K562 (cell line): ENCODE measurements at regions not wholly inside any gene's neighbourhood (a gene's known extent, or its start where the extent isn't known, plus 50 kb on each side); places are given as distances from the start of the nearest gene placed in this dataset.
A peak's percentile ranks its signal among the peaks of the same experiment; 100 is the strongest.

ENCODE experiments used
- ATAC-seq: fragments of 200-7000 bp; cut with Tn5 transposase; 3 replicates; pipeline ENCODE4 v1.9.1; 2020; ENCODE audit warnings: moderate library complexity
- BruUV-seq: library from RNA; stranded (reverse); fragments of 400-500 nt; replicated peaks from 2 replicates; lab custom pipeline; 2021; lab: Mats Ljungman, UMichigan
- CTCF ChIA-PET: fragments of 300-600 bp; formaldehyde crosslinking; extraction: SDS; loops from one replicate; lab custom pipeline; 2021; ENCODE audit warnings: low intra/inter-chr PET ratio; lab: Yijun Ruan, JAX
- POLR2A ChIA-PET: fragments of 300-600, 350-650 bp; sonication (Branson Sonifier 250); formaldehyde crosslinking; extraction: SDS; loops from one replicate; lab custom pipeline; 2021; ENCODE audit warnings: antibody characterized with exemption, inconsistent platforms; lab: Yijun Ruan, JAX
- DNase-seq, 4 experiments: peaks; one replicate each; pipeline versions ENCODE4 v3.0.0 to v3.0.0-alpha.2; 2011 to 2018; ENCODE audit warnings: low spot score in 3 of 4, mixed read lengths in 3 of 4; ENCODE audit errors: extremely low read depth in 1 of 4
- FAIRE-seq: peaks from 2 replicates; lab custom pipeline; 2011; peaks lifted over from hg19 to GRCh38; lab: Jason Lieb, UNC
- H2AFZ ChIP-seq: 2 replicates; pipeline ENCODE4 v1.6.0; 2011; ENCODE audit warnings: low read depth, low read length, control low read depth, inconsistent platforms
- H3K27ac ChIP-seq: fragments of 200-600 bp; 3 replicates; pipeline ENCODE4 v1.8.0; 2011; ENCODE audit warnings: low read depth, mild to moderate bottlenecking, control low read depth, inconsistent platforms, low read length, moderate library complexity, mixed read lengths; ENCODE audit errors: extremely low read depth
- H3K27me3 ChIP-seq, 2 experiments: fragments of 300-600 bp in 1 of 2; 2 replicates in 1 of 2; 3 replicates in 1 of 2; pipeline versions ENCODE4 v1.6.0 to v1.8.0; 2011; ENCODE audit warnings: inconsistent platforms in 2 of 2, low read length in 2 of 2, mild to moderate bottlenecking in 1 of 2, mixed read lengths in 1 of 2, moderate library complexity in 1 of 2; ENCODE audit not compliant: control insufficient read depth in 2 of 2, insufficient read depth in 2 of 2
- H3K36me3 ChIP-seq: fragments of 300-600 bp; 3 replicates; pipeline ENCODE4 v1.8.0; 2011; ENCODE audit warnings: mild to moderate bottlenecking, low read length, inconsistent platforms; ENCODE audit not compliant: control insufficient read depth, insufficient read depth
- H3K4me1 ChIP-seq, 2 experiments: fragments of 200-600 bp in 1 of 2; replicated peaks in 1 of 2; 2 replicates in 1 of 2; 3 replicates in 1 of 2; pipeline versions ENCODE4 v1.5.1 to v1.8.0; 2011; ENCODE audit warnings: inconsistent platforms in 2 of 2, low read length in 2 of 2, mild to moderate bottlenecking in 1 of 2, mixed read lengths in 1 of 2, moderate library complexity in 1 of 2; ENCODE audit not compliant: control insufficient read depth in 2 of 2, insufficient read depth in 2 of 2
- H3K4me2 ChIP-seq: 2 replicates; pipeline ENCODE4 v1.6.1; 2011; ENCODE audit warnings: low read length, control low read depth, inconsistent platforms, mixed read lengths; ENCODE audit not compliant: insufficient read depth
- H3K4me3 ChIP-seq: fragments of 200-600 bp; sonication (generic), shearing (Covaris generic); 2 replicates; pipeline ENCODE4 v1.5.1; 2016; ENCODE audit warnings: control low read depth, inconsistent platforms
- H3K79me2 ChIP-seq: fragments of 200-600 bp; 3 replicates; pipeline ENCODE4 v1.8.0; 2011; ENCODE audit warnings: low read length, inconsistent platforms; ENCODE audit not compliant: control insufficient read depth, insufficient read depth
- H3K9ac ChIP-seq, 2 experiments: 2 replicates each; pipeline versions ENCODE4 v1.6.0 to v1.6.1; 2011; ENCODE audit warnings: low read depth in 2 of 2, low read length in 2 of 2, control low read depth in 1 of 2, inconsistent platforms in 1 of 2, mild to moderate bottlenecking in 1 of 2, mixed read lengths in 1 of 2; ENCODE audit not compliant: insufficient read depth in 1 of 2
- H3K9me1 ChIP-seq: one replicate; pipeline ENCODE4 v1.6.0; 2011; ENCODE audit warnings: inconsistent platforms, mild to moderate bottlenecking, low read length, moderate library complexity; ENCODE audit not compliant: control insufficient read depth, insufficient read depth
- H3K9me3 ChIP-seq: replicated peaks from 2 replicates; pipeline ENCODE4 v1.5.1; 2011; ENCODE audit warnings: low read depth, low read length, inconsistent platforms; ENCODE audit not compliant: control insufficient read depth, insufficient read depth
- H4K20me1 ChIP-seq: replicated peaks from 2 replicates; pipeline ENCODE4 v1.6.1; 2011; ENCODE audit warnings: low read length, inconsistent platforms, mixed read lengths; ENCODE audit not compliant: control insufficient read depth, insufficient read depth
- ATF1 ChIP-seq, 2 experiments: fragments of 450-650 bp in 1 of 2; IDR thresholded peaks; 2 replicates each; pipeline ENCODE4 v1.6.1; 2016; ENCODE audit warnings: missing compliant biosample characterization in 1 of 2, missing genetic modification characterization in 1 of 2
- GTF2E2 ChIP-seq: fragments of 200-800 bp; sonication (Bioruptor generic); IDR thresholded peaks from 2 replicates; pipeline ENCODE4 v1.6.1; 2016; ENCODE audit warnings: missing genetic modification characterization, missing compliant biosample characterization
- HMGXB4 ChIP-seq: sonication (generic); formaldehyde crosslinking; IDR thresholded peaks from 2 replicates; pipeline ENCODE4 v1.8.1; 2023; ENCODE audit warnings: mild to moderate bottlenecking, missing genetic modification reagents
- NCOA1 ChIP-seq: fragments of 450-650 bp; IDR thresholded peaks from 2 replicates; pipeline ENCODE4 v1.6.1; 2016; ENCODE audit warnings: low read depth
- NR1H2 ChIP-seq: sonication (generic); formaldehyde crosslinking; IDR thresholded peaks from 2 replicates; pipeline ENCODE4 v1.4.0; 2020; ENCODE audit warnings: mild to moderate bottlenecking, missing genetic modification reagents
- RFX1 ChIP-seq: fragments of 450-650 bp; IDR thresholded peaks from 2 replicates; pipeline ENCODE4 v1.6.1; 2016; ENCODE audit warnings: mild to moderate bottlenecking, moderate library complexity
- SAFB ChIP-seq: fragments of 200-400 bp; formaldehyde crosslinking; IDR thresholded peaks from 2 replicates; pipeline ENCODE4 v1.6.1; 2017; ENCODE audit warnings: low read depth, low read length, borderline replicate concordance
- SPI1 ChIP-seq: IDR thresholded peaks from 2 replicates; pipeline ENCODE4 v1.6.1; 2011; ENCODE audit warnings: low read depth, low read length, control low read depth, borderline replicate concordance
- ZNF224 ChIP-seq: sonication (generic); formaldehyde crosslinking; IDR thresholded peaks from 2 replicates; pipeline ENCODE4 v1.8.0; 2022; ENCODE audit warnings: mild to moderate bottlenecking, missing genetic modification reagents
- ZNF316 ChIP-seq: fragments of 450-650 bp; IDR thresholded peaks from 2 replicates; pipeline ENCODE4 v1.6.1; 2016
- ZNF766 ChIP-seq: fragments of 200-800 bp; sonication (Bioruptor generic); conservative IDR thresholded peaks from 2 replicates; pipeline ENCODE4 v1.6.1; 2016; ENCODE audit warnings: missing genetic modification characterization, missing compliant biosample characterization
- WGBS: fragments of 100-300 bp; shearing (Covaris generic); methylation state at CpG from one replicate; pipeline ENCODE4 v1.1.6; 2016; ENCODE audit warnings: low coverage, mixed read lengths; ENCODE audit not compliant: insufficient coverage; ENCODE audit errors: missing lambda C conversion rate; 5-methylcytosine and 5-hydroxymethylcytosine counted together
- in situ Hi-C: fragments of 300-500 bp; cut with MboI; formaldehyde crosslinking; loops from 4 replicates; pipeline ENCODE4 v1.15.0; 2018; ENCODE audit warnings: inconsistent platforms, mixed read lengths
- intact Hi-C: fragments of 100-400 bp; cut with micrococcal nuclease; formaldehyde crosslinking; loops from 2 replicates; pipeline ENCODE4 v1.14.2; 2022
- TF ChIP-seq, protein P1 (sequence below): fragments of 250-450 bp; sonication (Bioruptor Pico); IDR thresholded peaks from 2 replicates; pipeline ENCODE4 v1.9.0; 2021; ENCODE audit warnings: mild to moderate bottlenecking

- POLR2A ChIA-PET, result no interaction called here
- no peaks in the 10 kb centered on the region for H3K9me1 ChIP-seq
- no peak overlapping the region for H3K4me2 ChIP-seq
- no peak overlapping the region for H2AFZ ChIP-seq
- FAIRE-seq (no peak), ATAC-seq (no peak), DNase-seq (no peak)
- BruUV-seq, result no TSS peak
- H4K20me1 ChIP-seq, result no peaks in the 10 kb centered on the region; the same call in 1 of the 2 replicates
- H3K9ac ChIP-seq, result no peak overlapping the region
- no peaks in the 10 kb centered on the region for H3K9me3 ChIP-seq
- WGBS, result 4% methylated on average over 3 of the region's 3 CpGs
- H3K79me2 ChIP-seq, result no peaks in the 10 kb centered on the region
- H3K36me3 ChIP-seq, result no peaks in the 10 kb centered on the region
- no peak overlapping the region for H3K27ac ChIP-seq
- H3K4me3 ChIP-seq, result no peak overlapping the region
- TF ChIP-seq SPI1 (peak; percentile 62), ZNF766 (CRISPR knock-in tag) (no peak)
- TF ChIP-seq, protein P1, sequence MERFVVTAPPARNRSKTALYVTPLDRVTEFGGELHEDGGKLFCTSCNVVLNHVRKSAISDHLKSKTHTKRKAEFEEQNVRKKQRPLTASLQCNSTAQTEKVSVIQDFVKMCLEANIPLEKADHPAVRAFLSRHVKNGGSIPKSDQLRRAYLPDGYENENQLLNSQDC (CRISPR knock-in tag), result no peak
- intact Hi-C loops, result no loop called here
- H3K27me3 ChIP-seq, result no peaks in the 10 kb centered on the region
- in situ Hi-C loops, result no loop called here
- CTCF ChIA-PET, result no interaction called here
- no peaks in the 10 kb centered on the region; a peak in 1 of 5 replicates for H3K4me1 ChIP-seq
Measured at GRCh38 chr22:48192920-48193319, 1430.5 kb downstream of the TBC1D22A start.

DNA sequence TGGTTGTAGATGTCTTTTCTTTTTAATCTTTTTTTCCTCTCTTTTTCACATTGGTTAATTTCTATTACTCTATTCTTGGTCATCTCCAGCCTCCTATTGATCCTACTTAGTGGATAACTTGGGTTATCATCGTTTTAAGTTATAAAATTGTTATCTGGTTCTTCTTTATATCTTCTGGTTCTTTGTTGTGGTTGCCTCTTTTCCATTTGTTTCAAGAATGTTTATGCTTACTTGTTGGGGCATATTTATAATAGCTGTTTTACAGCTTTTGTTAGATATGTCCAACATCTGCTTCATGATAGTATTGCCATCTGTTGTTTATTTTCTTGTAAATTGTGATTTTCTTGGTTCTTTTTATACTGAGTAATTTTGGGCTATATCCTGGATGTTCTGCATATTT is 1429.6 kb downstream of the TBC1D22A start:
- POLR2A ChIA-PET, result no interaction called here
- in situ Hi-C loops, result no loop called here
- no TSS peak for BruUV-seq

More for the DNA sequence above, 1429.6 kb downstream of the TBC1D22A start:
- CTCF ChIA-PET, result no interaction called here
- Histone ChIP-seq H3K4me2 (no peak overlapping the region), H3K9ac (no peak overlapping the region), H3K9me3 (no peaks in the 10 kb centered on the region), H3K27me3 (no peaks in the 10 kb centered on the region), H3K27ac (no peak overlapping the region)
- FAIRE-seq, result no peak
- TF ChIP-seq GTF2E2 (tag) (no peak), ZNF316 (no peak), ZNF224 (no peak), ATF1 (CRISPR knock-in tag; IDR thresholded peaks at IDR 0.05) (no peak), ATF1 (tag; IDR thresholded peaks at IDR 0.05) (no peak), NCOA1 (no peak), SAFB (no peak), RFX1 (no peak), HMGXB4 (CRISPR knock-in tag) (no peak), NR1H2 (CRISPR knock-in tag) (no peak)
- TF ChIP-seq, all 486 proteins: peak for 0
- Histone ChIP-seq H3K9me1 (no peaks in the 10 kb centered on the region), H3K79me2 (no peaks in the 10 kb centered on the region), H3K36me3 (no peaks in the 10 kb centered on the region), H4K20me1 (no peaks in the 10 kb centered on the region), H3K4me1 (no peaks in the 10 kb centered on the region; a peak in 1 of 5 replicates), H2AFZ (no peak overlapping the region), H3K4me3 (no peak overlapping the region)
- DNase-seq, result no peak
- intact Hi-C loops, result no loop called here
- WGBS, result 0% methylated on average over 1 of the region's 1 CpG
- no peak for ATAC-seq
